ENCODE measurements at regions not wholly inside any gene's neighbourhood (a gene's known extent, or its start where the extent isn't known, plus 50 kb on each side); places are given as distances from the start of the nearest gene placed in this dataset.

DNA sequence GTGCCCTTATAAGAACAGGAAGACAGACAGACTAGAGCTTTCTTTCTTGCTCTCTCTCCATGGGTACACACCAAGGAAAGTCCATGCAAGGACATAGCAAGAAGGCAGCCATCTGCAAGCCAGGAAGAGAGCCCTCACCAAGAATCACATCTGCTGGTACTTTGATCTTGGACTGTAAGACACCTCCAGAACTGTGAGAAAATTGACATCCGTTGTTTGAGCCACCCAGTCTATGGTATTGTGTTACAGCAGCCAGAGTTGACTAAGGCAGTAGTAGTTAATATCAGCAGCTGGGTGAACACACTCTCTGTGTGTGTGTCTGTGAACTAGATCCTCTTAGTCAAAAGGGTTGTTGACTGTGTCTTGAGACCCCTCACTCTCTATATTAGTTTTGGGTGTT lies 53.8 kb upstream of the PPP2R5A start:
- no peak for TF ChIP-seq POLR2AphosphoS5 (IDR thresholded peaks at IDR 0.05)
- TF ChIP-seq, protein P1, sequence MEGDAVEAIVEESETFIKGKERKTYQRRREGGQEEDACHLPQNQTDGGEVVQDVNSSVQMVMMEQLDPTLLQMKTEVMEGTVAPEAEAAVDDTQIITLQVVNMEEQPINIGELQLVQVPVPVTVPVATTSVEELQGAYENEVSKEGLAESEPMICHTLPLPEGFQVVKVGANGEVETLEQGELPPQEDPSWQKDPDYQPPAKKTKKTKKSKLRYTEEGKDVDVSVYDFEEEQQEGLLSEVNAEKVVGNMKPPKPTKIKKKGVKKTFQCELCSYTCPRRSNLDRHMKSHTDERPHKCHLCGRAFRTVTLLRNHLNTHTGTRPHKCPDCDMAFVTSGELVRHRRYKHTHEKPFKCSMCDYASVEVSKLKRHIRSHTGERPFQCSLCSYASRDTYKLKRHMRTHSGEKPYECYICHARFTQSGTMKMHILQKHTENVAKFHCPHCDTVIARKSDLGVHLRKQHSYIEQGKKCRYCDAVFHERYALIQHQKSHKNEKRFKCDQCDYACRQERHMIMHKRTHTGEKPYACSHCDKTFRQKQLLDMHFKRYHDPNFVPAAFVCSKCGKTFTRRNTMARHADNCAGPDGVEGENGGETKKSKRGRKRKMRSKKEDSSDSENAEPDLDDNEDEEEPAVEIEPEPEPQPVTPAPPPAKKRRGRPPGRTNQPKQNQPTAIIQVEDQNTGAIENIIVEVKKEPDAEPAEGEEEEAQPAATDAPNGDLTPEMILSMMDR (IDR thresholded peaks at IDR 0.05): no peak
